ENCODE measurements at regions not wholly inside any gene's neighbourhood (a gene's known extent, or its start where the extent isn't known, plus 50 kb on each side); places are given as distances from the start of the nearest gene placed in this dataset.
"Not testable (repeated sequence)": the region's sequence is repeated elsewhere in the genome, so short reads cannot be mapped to it uniquely, and the experiment has no call there.

- TF ChIP-seq POLR2AphosphoS5 (IDR thresholded peaks at IDR 0.05; ENCODE audit: low read depth, low read length), result no peak
- no peak for FAIRE-seq
Observed at GRCh38 chr3:84717894-84718293, 240.9 kb upstream of the CADM2 start.

GRCh38 chr3:84724877-84725276 is 233.9 kb upstream of the CADM2 start:
- TF ChIP-seq PAX5 (IDR thresholded peaks at IDR 0.05; ENCODE audit: insufficient read depth, low read length, severe bottlenecking), result no peak
- TF ChIP-seq TAF1 (IDR thresholded peaks at IDR 0.05; ENCODE audit: low read depth, low read length), result no peak
- TF ChIP-seq POLR2A (IDR thresholded peaks at IDR 0.05; ENCODE audit: low read depth, low read length), result no peak
- TF ChIP-seq POU2F2 (IDR thresholded peaks at IDR 0.05; ENCODE audit: low read depth, low read length), result no peak
- TF ChIP-seq SPI1 (IDR thresholded peaks at IDR 0.05; ENCODE audit: low read depth, low read length), result no peak
- no peak for TF ChIP-seq POLR2AphosphoS5 (IDR thresholded peaks at IDR 0.05; ENCODE audit: low read depth, low read length)
- no peak for FAIRE-seq
- no peak for DNase-seq (ENCODE audit: insufficient read length, low spot score)

More at GRCh38 chr3:84717894-84718293, 240.9 kb upstream of the CADM2 start:
- no peak for DNase-seq (ENCODE audit: insufficient read length, low spot score)

GRCh38 chr3:84727616-84728015 is 231.2 kb upstream of the CADM2 start:
- DNase-seq (ENCODE audit: insufficient read length, low spot score) (no peak), FAIRE-seq (no peak)
- TF ChIP-seq POU2F2 (IDR thresholded peaks at IDR 0.05; ENCODE audit: low read depth, low read length), result no peak
- TF ChIP-seq PAX5 (IDR thresholded peaks at IDR 0.05; ENCODE audit: insufficient read depth, low read length, severe bottlenecking), result no peak
- TF ChIP-seq POLR2AphosphoS5 (IDR thresholded peaks at IDR 0.05; ENCODE audit: low read depth, low read length), result no peak
- no peak for TF ChIP-seq SPI1 (IDR thresholded peaks at IDR 0.05; ENCODE audit: low read depth, low read length)
- TF ChIP-seq TAF1 (IDR thresholded peaks at IDR 0.05; ENCODE audit: low read depth, low read length), result no peak
- TF ChIP-seq POLR2A (IDR thresholded peaks at IDR 0.05; ENCODE audit: low read depth, low read length), result no peak

- FAIRE-seq; DNase-seq (ENCODE audit: insufficient read length, low spot score): not testable (repeated sequence)
Observed at GRCh38 chr3:84734731-84735130, 224.1 kb upstream of the CADM2 start.

GRCh38 chr3:84738086-84738485 is 220.7 kb upstream of the CADM2 start:
- DNase-seq (ENCODE audit: insufficient read length, low spot score), result no peak
- no peak for FAIRE-seq
- TF ChIP-seq POLR2AphosphoS5 (IDR thresholded peaks at IDR 0.05; ENCODE audit: low read depth, low read length), result no peak
- TF ChIP-seq POLR2A (IDR thresholded peaks at IDR 0.05; ENCODE audit: low read depth, low read length), result no peak
- TF ChIP-seq TAF1 (IDR thresholded peaks at IDR 0.05; ENCODE audit: low read depth, low read length), result no peak
- no peak for TF ChIP-seq POU2F2 (IDR thresholded peaks at IDR 0.05; ENCODE audit: low read depth, low read length)
- TF ChIP-seq PAX5 (IDR thresholded peaks at IDR 0.05; ENCODE audit: insufficient read depth, low read length, severe bottlenecking), result no peak
- no peak for TF ChIP-seq SPI1 (IDR thresholded peaks at IDR 0.05; ENCODE audit: low read depth, low read length)

GRCh38 chr3:84742915-84743425 is 215.8 kb upstream of the CADM2 start:
- no peak for TF ChIP-seq POU2F2 (IDR thresholded peaks at IDR 0.05; ENCODE audit: low read depth, low read length)
- TF ChIP-seq PAX5 (IDR thresholded peaks at IDR 0.05; ENCODE audit: insufficient read depth, low read length, severe bottlenecking), result no peak
- TF ChIP-seq TAF1 (IDR thresholded peaks at IDR 0.05; ENCODE audit: low read depth, low read length), result no peak
- TF ChIP-seq SPI1 (IDR thresholded peaks at IDR 0.05; ENCODE audit: low read depth, low read length), result no peak
- no peak for TF ChIP-seq POLR2A (IDR thresholded peaks at IDR 0.05; ENCODE audit: low read depth, low read length)
- no peak for TF ChIP-seq POLR2AphosphoS5 (IDR thresholded peaks at IDR 0.05; ENCODE audit: low read depth, low read length)
- no peak for FAIRE-seq
- no peak for DNase-seq (ENCODE audit: insufficient read length, low spot score)

GRCh38 chr3:84744130-84744529 is 214.7 kb upstream of the CADM2 start:
- no peak for FAIRE-seq
- DNase-seq (ENCODE audit: insufficient read length, low spot score), result no peak
- TF ChIP-seq TAF1 (IDR thresholded peaks at IDR 0.05; ENCODE audit: low read depth, low read length), result no peak
- no peak for TF ChIP-seq POLR2AphosphoS5 (IDR thresholded peaks at IDR 0.05; ENCODE audit: low read depth, low read length)
- TF ChIP-seq POU2F2 (IDR thresholded peaks at IDR 0.05; ENCODE audit: low read depth, low read length), result no peak
- TF ChIP-seq PAX5 (IDR thresholded peaks at IDR 0.05; ENCODE audit: insufficient read depth, low read length, severe bottlenecking), result no peak
- no peak for TF ChIP-seq SPI1 (IDR thresholded peaks at IDR 0.05; ENCODE audit: low read depth, low read length)
- no peak for TF ChIP-seq POLR2A (IDR thresholded peaks at IDR 0.05; ENCODE audit: low read depth, low read length)

- no peak for TF ChIP-seq TAF1 (IDR thresholded peaks at IDR 0.05; ENCODE audit: low read depth, low read length)
- no peak for TF ChIP-seq PAX5 (IDR thresholded peaks at IDR 0.05; ENCODE audit: insufficient read depth, low read length, severe bottlenecking)
- no peak for TF ChIP-seq POU2F2 (IDR thresholded peaks at IDR 0.05; ENCODE audit: low read depth, low read length)
- TF ChIP-seq SPI1 (IDR thresholded peaks at IDR 0.05; ENCODE audit: low read depth, low read length), result no peak
- TF ChIP-seq POLR2AphosphoS5 (IDR thresholded peaks at IDR 0.05; ENCODE audit: low read depth, low read length), result no peak
- TF ChIP-seq POLR2A (IDR thresholded peaks at IDR 0.05; ENCODE audit: low read depth, low read length), result no peak
- DNase-seq (ENCODE audit: insufficient read length, low spot score) (no peak), FAIRE-seq (no peak)
Observed at GRCh38 chr3:84755860-84756259, 202.9 kb upstream of the CADM2 start.

GRCh38 chr3:84759361-84759760 is 199.4 kb upstream of the CADM2 start:
- DNase-seq (ENCODE audit: insufficient read length, low spot score), result no peak
- FAIRE-seq, result no peak
- TF ChIP-seq PAX5 (IDR thresholded peaks at IDR 0.05; ENCODE audit: insufficient read depth, low read length, severe bottlenecking) (no peak), POLR2A (IDR thresholded peaks at IDR 0.05; ENCODE audit: low read depth, low read length) (no peak)

- TF ChIP-seq POLR2A (IDR thresholded peaks at IDR 0.05; ENCODE audit: low read depth, low read length), result no peak
- TF ChIP-seq PAX5 (IDR thresholded peaks at IDR 0.05; ENCODE audit: insufficient read depth, low read length, severe bottlenecking), result no peak
- TF ChIP-seq POU2F2 (IDR thresholded peaks at IDR 0.05; ENCODE audit: low read depth, low read length), result no peak
- TF ChIP-seq SPI1 (IDR thresholded peaks at IDR 0.05; ENCODE audit: low read depth, low read length), result no peak
- no peak for TF ChIP-seq POLR2AphosphoS5 (IDR thresholded peaks at IDR 0.05; ENCODE audit: low read depth, low read length)
- DNase-seq (ENCODE audit: insufficient read length, low spot score) (no peak), FAIRE-seq (no peak)
Observed at GRCh38 chr3:84772841-84773240, 185.9 kb upstream of the CADM2 start.

- FAIRE-seq (no peak), DNase-seq (ENCODE audit: insufficient read length, low spot score) (no peak)
- TF ChIP-seq PAX5 (IDR thresholded peaks at IDR 0.05; ENCODE audit: insufficient read depth, low read length, severe bottlenecking) (no peak), POLR2A (IDR thresholded peaks at IDR 0.05; ENCODE audit: low read depth, low read length) (no peak), SPI1 (IDR thresholded peaks at IDR 0.05; ENCODE audit: low read depth, low read length) (no peak), POU2F2 (IDR thresholded peaks at IDR 0.05; ENCODE audit: low read depth, low read length) (no peak), POLR2AphosphoS5 (IDR thresholded peaks at IDR 0.05; ENCODE audit: low read depth, low read length) (no peak), TAF1 (IDR thresholded peaks at IDR 0.05; ENCODE audit: low read depth, low read length) (no peak)
Observed at GRCh38 chr3:84783281-84783680, 175.5 kb upstream of the CADM2 start.

Data from GM12891 (cell line).